ENCODE measurements at regions not wholly inside any gene's neighbourhood (a gene's known extent, or its start where the extent isn't known, plus 50 kb on each side); places are given as distances from the start of the nearest gene placed in this dataset.

- TF ChIP-seq, protein P1, sequence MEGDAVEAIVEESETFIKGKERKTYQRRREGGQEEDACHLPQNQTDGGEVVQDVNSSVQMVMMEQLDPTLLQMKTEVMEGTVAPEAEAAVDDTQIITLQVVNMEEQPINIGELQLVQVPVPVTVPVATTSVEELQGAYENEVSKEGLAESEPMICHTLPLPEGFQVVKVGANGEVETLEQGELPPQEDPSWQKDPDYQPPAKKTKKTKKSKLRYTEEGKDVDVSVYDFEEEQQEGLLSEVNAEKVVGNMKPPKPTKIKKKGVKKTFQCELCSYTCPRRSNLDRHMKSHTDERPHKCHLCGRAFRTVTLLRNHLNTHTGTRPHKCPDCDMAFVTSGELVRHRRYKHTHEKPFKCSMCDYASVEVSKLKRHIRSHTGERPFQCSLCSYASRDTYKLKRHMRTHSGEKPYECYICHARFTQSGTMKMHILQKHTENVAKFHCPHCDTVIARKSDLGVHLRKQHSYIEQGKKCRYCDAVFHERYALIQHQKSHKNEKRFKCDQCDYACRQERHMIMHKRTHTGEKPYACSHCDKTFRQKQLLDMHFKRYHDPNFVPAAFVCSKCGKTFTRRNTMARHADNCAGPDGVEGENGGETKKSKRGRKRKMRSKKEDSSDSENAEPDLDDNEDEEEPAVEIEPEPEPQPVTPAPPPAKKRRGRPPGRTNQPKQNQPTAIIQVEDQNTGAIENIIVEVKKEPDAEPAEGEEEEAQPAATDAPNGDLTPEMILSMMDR (IDR thresholded peaks at IDR 0.05) = no peak
- TF ChIP-seq REST (IDR thresholded peaks at IDR 0.05; ENCODE audit: insufficient read depth in 1 of 2, low read depth in 2 of 2, low read length in 1 of 2) (no peak), POLR2AphosphoS5 (IDR thresholded peaks at IDR 0.05; ENCODE audit: low read depth, low read length) (no peak), TCF7L2 (IDR thresholded peaks at IDR 0.05; ENCODE audit: low read depth, low read length) (no peak)
Measured at GRCh38 chr7:104960741-104961448, 53.1 kb upstream of the KMT2E start.
